ENCODE measurements at regions not wholly inside any gene's neighbourhood (a gene's known extent, or its start where the extent isn't known, plus 50 kb on each side); places are given as distances from the start of the nearest gene placed in this dataset.
"Not testable (repeated sequence)": the region's sequence is repeated elsewhere in the genome, so short reads cannot be mapped to it uniquely, and the experiment has no call there.

GRCh38 chr11:81769906-81770305 lies 963.8 kb downstream of the FAM181B start:
- DNase-seq (ENCODE audit: low read depth, low spot score): not testable (repeated sequence)

- no peak for DNase-seq (ENCODE audit: low read depth, low spot score)
Measured at GRCh38 chr11:81756864-81757595, 976.6 kb downstream of the FAM181B start.

- DNase-seq (ENCODE audit: low read depth, low spot score): no peak
Measured at GRCh38 chr11:81749245-81749644, 984.4 kb downstream of the FAM181B start.

GRCh38 chr11:81744336-81745116 lies 989.1 kb downstream of the FAM181B start:
- no peak for DNase-seq (ENCODE audit: low read depth, low spot score)

- no peak for DNase-seq (ENCODE audit: low read depth, low spot score)
Measured at GRCh38 chr11:81725701-81726100, 1008.0 kb downstream of the FAM181B start.

- no peak for DNase-seq (ENCODE audit: low read depth, low spot score)
Measured at GRCh38 chr11:81717695-81718094, 1016.0 kb downstream of the FAM181B start.

GRCh38 chr11:81707881-81708280 lies 1025.8 kb downstream of the FAM181B start:
- DNase-seq (ENCODE audit: low read depth, low spot score): no peak

GRCh38 chr11:81705283-81705682 lies 1028.4 kb downstream of the FAM181B start:
- no peak for DNase-seq (ENCODE audit: low read depth, low spot score)

- no peak for DNase-seq (ENCODE audit: low read depth, low spot score)
Measured at GRCh38 chr11:81700076-81700475, 1033.6 kb downstream of the FAM181B start.

GRCh38 chr11:81687057-81687456 lies 1046.6 kb downstream of the FAM181B start:
- DNase-seq (ENCODE audit: low read depth, low spot score): no peak

- DNase-seq (ENCODE audit: low read depth, low spot score): no peak
Measured at GRCh38 chr11:81674211-81674610, 1059.5 kb downstream of the FAM181B start.

- DNase-seq (ENCODE audit: low read depth, low spot score): no peak
Measured at GRCh38 chr11:81673001-81673400, 1060.7 kb downstream of the FAM181B start.

GRCh38 chr11:81669935-81670543 lies 1063.6 kb downstream of the FAM181B start:
- DNase-seq (ENCODE audit: low read depth, low spot score): no peak

GRCh38 chr11:81658722-81659121 lies 1074.9 kb downstream of the FAM181B start:
- DNase-seq (ENCODE audit: low read depth, low spot score): no peak

- DNase-seq (ENCODE audit: low read depth, low spot score): no peak
Measured at GRCh38 chr11:81655351-81655750, 1078.3 kb downstream of the FAM181B start.

- DNase-seq (ENCODE audit: low read depth, low spot score): no peak
Measured at GRCh38 chr11:81647374-81647773, 1086.3 kb downstream of the FAM181B start.

GRCh38 chr11:81644239-81644840 lies 1089.3 kb downstream of the FAM181B start:
- no peak for DNase-seq (ENCODE audit: low read depth, low spot score)

GRCh38 chr11:81634483-81634882 lies 1099.2 kb downstream of the FAM181B start:
- no peak for DNase-seq (ENCODE audit: low read depth, low spot score)

GRCh38 chr11:81602508-81602907 lies 1131.2 kb downstream of the FAM181B start:
- DNase-seq (ENCODE audit: low read depth, low spot score): no peak

GRCh38 chr11:81596704-81597103 lies 1137.0 kb downstream of the FAM181B start:
- DNase-seq (ENCODE audit: low read depth, low spot score): no peak

GRCh38 chr11:81585390-81585933 lies 1148.2 kb downstream of the FAM181B start:
- DNase-seq (ENCODE audit: low read depth, low spot score): no peak

- no peak for DNase-seq (ENCODE audit: low read depth, low spot score)
Measured at GRCh38 chr11:81579339-81579738, 1154.3 kb downstream of the FAM181B start.
